ENCODE measurements at regions not wholly inside any gene's neighbourhood (a gene's known extent, or its start where the extent isn't known, plus 50 kb on each side); places are given as distances from the start of the nearest gene placed in this dataset.

DNA sequence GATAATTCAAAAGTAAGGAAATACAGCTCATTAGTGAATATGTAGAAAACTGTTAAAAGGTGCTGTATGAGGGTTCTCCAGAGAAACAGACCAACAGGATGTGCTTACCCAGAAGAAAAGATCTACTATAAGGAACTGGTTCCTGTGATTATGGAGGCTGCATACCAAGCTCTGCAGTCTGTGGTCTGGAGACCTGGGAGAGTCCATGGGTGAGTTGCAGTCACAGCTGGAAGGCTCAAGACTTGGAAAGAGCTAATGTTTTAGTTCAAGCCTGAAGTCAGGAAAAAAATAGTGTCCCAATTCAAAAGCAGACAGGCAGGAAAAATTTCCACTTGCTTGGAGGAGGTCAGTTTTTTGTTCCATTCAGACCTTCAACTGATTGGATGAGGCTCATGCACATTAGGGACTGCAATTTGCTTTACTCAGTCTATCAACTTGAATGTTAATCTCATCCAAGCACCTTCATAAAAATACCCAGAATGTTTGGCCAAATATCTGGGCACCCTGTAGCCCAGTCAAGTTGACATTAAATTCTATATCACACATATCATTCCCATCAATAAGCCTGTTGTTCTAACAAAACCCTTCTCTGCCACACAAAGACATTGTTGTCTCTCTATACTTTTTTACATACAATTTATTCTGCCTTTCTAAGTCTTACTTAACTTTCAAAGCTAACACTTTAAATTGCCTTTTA is 197.9 kb upstream of the KLF6 start:
- Histone ChIP-seq H2BK15ac (ENCODE audit: low read depth, low read length) (no peak overlapping the region), H2BK120ac (ENCODE audit: low read depth, low read length, poor library complexity, severe bottlenecking) (no peak overlapping the region), H3K79me2 (ENCODE audit: insufficient read depth, low read length) (no peaks in the 10 kb centered on the region), H3K79me1 (ENCODE audit: insufficient read depth, low read depth, low read length, poor library complexity, severe bottlenecking) (no peaks in the 10 kb centered on the region), H3K27me3 (ENCODE audit: insufficient read depth, low read length) (no peaks in the 10 kb centered on the region), H3K18ac (ENCODE audit: insufficient read length, low read depth, low read length) (no peak overlapping the region), H2AFZ (ENCODE audit: low read length) (no peak overlapping the region), H3K23me2 (ENCODE audit: insufficient read length, low read depth, low read length, poor library complexity, severe bottlenecking) (no peaks in the 10 kb centered on the region), H4K91ac (ENCODE audit: insufficient read length, low read depth, low read length) (no peak overlapping the region), H3K23ac (ENCODE audit: insufficient read length, low read depth, low read length) (no peak overlapping the region), H3T11ph (ENCODE audit: low read length) (no peak overlapping the region), H3K56ac (ENCODE audit: insufficient read length, low read depth, low read length) (no peak overlapping the region), H3K27ac (ENCODE audit: insufficient read length, low read depth, low read length) (no peak overlapping the region), H4K5ac (ENCODE audit: insufficient read length, low read depth, low read length) (no peak overlapping the region), H4K8ac (replicated peaks; ENCODE audit: insufficient read length, low read depth, low read length) (no peak overlapping the region), H3K4me1 (ENCODE audit: insufficient read depth, low read length) (no peaks in the 10 kb centered on the region), H2BK12ac (ENCODE audit: insufficient read length, low read depth, low read length) (no peak overlapping the region), H2BK5ac (ENCODE audit: insufficient read length, low read length) (no peak overlapping the region), H3K14ac (ENCODE audit: insufficient read depth, low read length) (no peak overlapping the region), H4K20me1 (ENCODE audit: control insufficient read depth, insufficient read depth, insufficient read length) (no peaks in the 10 kb centered on the region), H3K9ac (ENCODE audit: extremely low read depth, insufficient read length, low read length) (no peak overlapping the region), H3K4ac (ENCODE audit: low read depth, low read length) (no peak overlapping the region), H2BK20ac (ENCODE audit: low read depth, low read length, poor library complexity, severe bottlenecking) (no peak overlapping the region), H3K9me3 (ENCODE audit: control insufficient read depth, low read depth, low read length) (no peaks in the 10 kb centered on the region), H2AK5ac (ENCODE audit: insufficient read length, low read length) (no peak overlapping the region), H3K4me2 (ENCODE audit: insufficient read depth, insufficient read length, low read length) (no peak overlapping the region)
- no peak for DNase-seq
- H3K4me3 Mint-ChIP-seq = no peak overlapping the region
- no peak for TF ChIP-seq CTCF (conservative IDR thresholded peaks at IDR 0.05)
- no peaks in the 10 kb centered on the region; the same call in 1 of the 2 replicates for H3K27me3 Mint-ChIP-seq (ENCODE audit: low read depth)
- no peaks in the 10 kb centered on the region for H3K4me1 Mint-ChIP-seq
- H3K27ac Mint-ChIP-seq = no peak overlapping the region
- H3K9me3 Mint-ChIP-seq = peaks cover 10 to 13% of the 10 kb centered on the region in 2 experiments
- peaks cover 2 to 12% (median 7%) of the 10 kb centered on the region in 3 experiments; a peak in 6 of 7 replicates for H3K36me3 Mint-ChIP-seq (ENCODE audit: insufficient read depth in 1 of 3, low read depth in 3 of 3)
